Stomach (tissue), 4 donors: ENCODE measurements at regions not wholly inside any gene's neighbourhood (a gene's known extent, or its start where the extent isn't known, plus 50 kb on each side); places are given as distances from the start of the nearest gene placed in this dataset.

Source experiments
- CTCF ChIP-seq, 7 experiments: fragments of 450-650 bp in 4 of 7; fragments of 200-600 bp in 3 of 7; sonication (generic) in 3 of 7; IDR thresholded peaks; one replicate each; pipeline ENCODE4 v1.5.1; 2016 to 2019; ENCODE audit warnings: antibody characterized with exemption in 7 of 7, control low read depth in 2 of 7, mild to moderate bottlenecking in 1 of 7
- EP300 ChIP-seq: sonication (generic); formaldehyde crosslinking; IDR thresholded peaks from one replicate; pipeline ENCODE4 v1.6.1; 2017; ENCODE audit warnings: antibody characterized with exemption
- POLR2A ChIP-seq, 4 donors: fragments of 450-650 bp; IDR thresholded peaks; one replicate each; pipeline ENCODE4 v1.6.1; 2016; ENCODE audit warnings: antibody characterized with exemption in 4 of 4, control low read depth in 2 of 4, mild to moderate bottlenecking in 1 of 4, moderate library complexity in 1 of 4
- POLR2AphosphoS5 ChIP-seq, 3 donors: sonication (generic); formaldehyde crosslinking; IDR thresholded peaks; one replicate each; pipeline ENCODE4 v1.6.1; 2016; ENCODE audit warnings: antibody characterized with exemption in 3 of 3

- no peak for TF ChIP-seq CTCF (IDR thresholded peaks at IDR 0.05)
- TF ChIP-seq POLR2A (IDR thresholded peaks at IDR 0.05): no peak
- TF ChIP-seq EP300: no peak
- TF ChIP-seq POLR2AphosphoS5 (IDR thresholded peaks at IDR 0.05): no peak
Measured at GRCh38 chr20:23152902-23153301, 66.8 kb upstream of the CD93 start.
